Activated CD4-positive, alpha-beta T cell treated with anti-CD3 and anti-CD28 coated beads, Interleukin-2, amount 10 ng/mL, durations not matched to agents 7 days and 5 days (primary cell): ENCODE measurements at regions not wholly inside any gene's neighbourhood (a gene's known extent, or its start where the extent isn't known, plus 50 kb on each side); places are given as distances from the start of the nearest gene placed in this dataset.
"Not testable (repeated sequence)": the region's sequence is repeated elsewhere in the genome, so short reads cannot be mapped to it uniquely, and the experiment has no call there.

Experiments
- CTCF ChIA-PET: fragments of 350-600 bp; sonication (Branson Sonifier 250); formaldehyde crosslinking; loops from one replicate; lab custom pipeline; 2021; ENCODE audit warnings: antibody characterized with exemption; lab: Charles Lee
- POLR2A ChIA-PET: fragments of 350-600 bp; sonication (Branson Sonifier 250); formaldehyde crosslinking; loops from one replicate; lab custom pipeline; 2021; ENCODE audit warnings: antibody characterized with exemption; lab: Charles Lee
- DNase-seq: peaks from one replicate; pipeline ENCODE4 v3.0.0-alpha.2; 2020
- H3K27ac Mint-ChIP-seq: one replicate; pipeline ENCODE4 v1.8.0; 2021; ENCODE audit warnings: mild to moderate bottlenecking, moderate library complexity, mixed read lengths
- H3K27me3 Mint-ChIP-seq: one replicate; pipeline ENCODE4 v1.8.0; 2021; ENCODE audit warnings: mixed read lengths
- H3K36me3 Mint-ChIP-seq: one replicate; pipeline ENCODE4 v1.8.0; 2021; ENCODE audit warnings: low read depth, mixed read lengths
- H3K4me1 Mint-ChIP-seq: one replicate; pipeline ENCODE4 v1.8.0; 2021; ENCODE audit warnings: mixed read lengths
- H3K4me3 Mint-ChIP-seq: one replicate; pipeline ENCODE4 v1.8.0; 2021; ENCODE audit warnings: mild to moderate bottlenecking, moderate library complexity, mixed read lengths
- H3K9me3 Mint-ChIP-seq: one replicate; pipeline ENCODE4 v1.8.0; 2021; ENCODE audit warnings: mixed read lengths

- Mint-ChIP-seq H3K27ac (no peak overlapping the region), H3K4me1 (no peaks in the 10 kb centered on the region), H3K36me3 (no peaks in the 10 kb centered on the region), H3K9me3 (no peaks in the 10 kb centered on the region), H3K27me3 (peaks cover 13% of the 10 kb centered on the region), H3K4me3 (no peak overlapping the region)
- DNase-seq: no peak
- CTCF ChIA-PET: no interaction called here
- POLR2A ChIA-PET: no interaction called here
These were observed 84.3 kb upstream of the TSC22D2 start for GRCh38 chr3:150323770-150324169.

- H3K36me3 Mint-ChIP-seq: not testable (repeated sequence)
These were observed 85.0 kb upstream of the TSC22D2 start for GRCh38 chr3:150323091-150323490.

GRCh38 chr3:150320971-150321370 is 87.1 kb upstream of the TSC22D2 start:
- H3K36me3 Mint-ChIP-seq, H3K4me3 Mint-ChIP-seq, DNase-seq, POLR2A ChIA-PET, H3K27ac Mint-ChIP-seq, H3K9me3 Mint-ChIP-seq, H3K4me1 Mint-ChIP-seq: not testable (repeated sequence)
- CTCF ChIA-PET: interaction anchor here (0.9 kb wide), 1 partner anchor 12 kb away, joined by 3 read pairs; no protein-coding TSS in a partner anchor
- H3K27me3 Mint-ChIP-seq: peaks cover 16% of the 10 kb centered on the region

More at GRCh38 chr3:150323091-150323490, 85.0 kb upstream of the TSC22D2 start:
- H3K4me1 Mint-ChIP-seq, CTCF ChIA-PET, POLR2A ChIA-PET, H3K4me3 Mint-ChIP-seq, H3K9me3 Mint-ChIP-seq, DNase-seq, H3K27ac Mint-ChIP-seq: not testable (repeated sequence)
- peaks cover 15% of the 10 kb centered on the region for H3K27me3 Mint-ChIP-seq

- Mint-ChIP-seq H3K27ac (no peak overlapping the region), H3K9me3 (no peaks in the 10 kb centered on the region), H3K27me3 (peaks cover 23% of the 10 kb centered on the region), H3K36me3 (no peaks in the 10 kb centered on the region), H3K4me1 (no peaks in the 10 kb centered on the region), H3K4me3 (no peak overlapping the region)
- CTCF ChIA-PET: no interaction called here
- no peak for DNase-seq
- POLR2A ChIA-PET: no interaction called here
These were observed 88.2 kb upstream of the TSC22D2 start for GRCh38 chr3:150319900-150320299.

GRCh38 chr3:150317469-150317868 is 90.6 kb upstream of the TSC22D2 start:
- ChIA-PET POLR2A (no interaction called here), CTCF (interaction anchor here (0.9 kb wide), 1 partner anchor 26 kb away, joined by 3 read pairs; no protein-coding TSS in a partner anchor)
- H3K27me3 Mint-ChIP-seq: peaks cover 26% of the 10 kb centered on the region
- H3K27ac Mint-ChIP-seq: no peak overlapping the region
- no peaks in the 10 kb centered on the region for H3K9me3 Mint-ChIP-seq
- no peaks in the 10 kb centered on the region for H3K36me3 Mint-ChIP-seq
- no peak for DNase-seq
- H3K4me1 Mint-ChIP-seq: no peaks in the 10 kb centered on the region
- no peak overlapping the region for H3K4me3 Mint-ChIP-seq

GRCh38 chr3:150315721-150316120 is 92.4 kb upstream of the TSC22D2 start:
- H3K36me3 Mint-ChIP-seq: no peaks in the 10 kb centered on the region
- H3K27me3 Mint-ChIP-seq: peaks cover 23% of the 10 kb centered on the region
- no peak overlapping the region for H3K4me3 Mint-ChIP-seq
- H3K4me1 Mint-ChIP-seq: no peaks in the 10 kb centered on the region
- no peaks in the 10 kb centered on the region for H3K9me3 Mint-ChIP-seq
- ChIA-PET POLR2A (no interaction called here), CTCF (interaction anchor here (1.1 kb wide), 1 partner anchor 17 kb away, joined by 3 read pairs; no protein-coding TSS in a partner anchor)
- no peak overlapping the region for H3K27ac Mint-ChIP-seq
- DNase-seq: no peak

GRCh38 chr3:150314248-150315004 is 93.7 kb upstream of the TSC22D2 start:
- no peaks in the 10 kb centered on the region for H3K36me3 Mint-ChIP-seq
- H3K27me3 Mint-ChIP-seq: peaks cover 21% of the 10 kb centered on the region
- no peak overlapping the region for H3K27ac Mint-ChIP-seq
- ChIA-PET POLR2A (no interaction called here), CTCF (interaction anchor here (1.1 kb wide), 1 partner anchor 18 kb away, joined by 3 read pairs; no protein-coding TSS in a partner anchor)
- DNase-seq: no peak
- no peaks in the 10 kb centered on the region for H3K9me3 Mint-ChIP-seq
- H3K4me3 Mint-ChIP-seq: no peak overlapping the region
- no peaks in the 10 kb centered on the region for H3K4me1 Mint-ChIP-seq

- Mint-ChIP-seq H3K27me3 (peaks cover 20% of the 10 kb centered on the region), H3K4me1 (no peaks in the 10 kb centered on the region), H3K36me3 (no peaks in the 10 kb centered on the region), H3K27ac (no peak overlapping the region), H3K9me3 (no peaks in the 10 kb centered on the region), H3K4me3 (no peak overlapping the region)
- POLR2A ChIA-PET: no interaction called here
- no peak for DNase-seq
- CTCF ChIA-PET: interaction anchor here (1.0 kb wide), 1 partner anchor 97 kb away, joined by 3 read pairs; no protein-coding TSS in a partner anchor
These were observed 96.0 kb upstream of the TSC22D2 start for GRCh38 chr3:150312018-150312657.

- Mint-ChIP-seq H3K27me3 (peaks cover 20% of the 10 kb centered on the region), H3K4me1 (no peaks in the 10 kb centered on the region), H3K27ac (no peak overlapping the region), H3K4me3 (no peak overlapping the region), H3K36me3 (no peaks in the 10 kb centered on the region), H3K9me3 (no peaks in the 10 kb centered on the region)
- DNase-seq: no peak
- CTCF ChIA-PET: no interaction called here
- POLR2A ChIA-PET: no interaction called here
These were observed 96.9 kb upstream of the TSC22D2 start for GRCh38 chr3:150311156-150311555.

GRCh38 chr3:150309557-150309956 is 98.5 kb upstream of the TSC22D2 start:
- no peak overlapping the region for H3K27ac Mint-ChIP-seq
- ChIA-PET CTCF (no interaction called here), POLR2A (no interaction called here)
- peaks cover 20% of the 10 kb centered on the region for H3K27me3 Mint-ChIP-seq
- no peak overlapping the region for H3K4me3 Mint-ChIP-seq
- no peaks in the 10 kb centered on the region for H3K36me3 Mint-ChIP-seq
- DNase-seq: no peak
- H3K4me1 Mint-ChIP-seq: no peaks in the 10 kb centered on the region
- no peaks in the 10 kb centered on the region for H3K9me3 Mint-ChIP-seq

- ChIA-PET POLR2A (no interaction called here), CTCF (no interaction called here)
- no peak for DNase-seq
- H3K4me3 Mint-ChIP-seq: no peak overlapping the region
- H3K4me1 Mint-ChIP-seq: no peaks in the 10 kb centered on the region
- no peak overlapping the region for H3K27ac Mint-ChIP-seq
- peaks cover 20% of the 10 kb centered on the region for H3K27me3 Mint-ChIP-seq
- H3K9me3 Mint-ChIP-seq: no peaks in the 10 kb centered on the region
- H3K36me3 Mint-ChIP-seq: no peaks in the 10 kb centered on the region
These were observed 98.9 kb upstream of the TSC22D2 start for GRCh38 chr3:150309257-150309542.

- CTCF ChIA-PET: no interaction called here
- DNase-seq: no peak
- H3K9me3 Mint-ChIP-seq: no peaks in the 10 kb centered on the region
These were observed 99.4 kb upstream of the TSC22D2 start for GRCh38 chr3:150308481-150309256.

GRCh38 chr3:150308037-150308319 is 100.1 kb upstream of the TSC22D2 start:
- no peak overlapping the region for H3K4me3 Mint-ChIP-seq
- H3K27ac Mint-ChIP-seq: no peak overlapping the region
- H3K4me1 Mint-ChIP-seq: no peaks in the 10 kb centered on the region
- H3K36me3 Mint-ChIP-seq: no peaks in the 10 kb centered on the region
- DNase-seq: no peak
- H3K9me3 Mint-ChIP-seq: no peaks in the 10 kb centered on the region
- POLR2A ChIA-PET: no interaction called here
- H3K27me3 Mint-ChIP-seq: peaks cover 22% of the 10 kb centered on the region
- CTCF ChIA-PET: interaction anchor here (0.7 kb wide), 1 partner anchor 11 kb away, joined by 3 read pairs; no protein-coding TSS in a partner anchor

More at GRCh38 chr3:150308481-150309256, 99.4 kb upstream of the TSC22D2 start:
- Mint-ChIP-seq H3K36me3 (no peaks in the 10 kb centered on the region), H3K4me3 (no peak overlapping the region), H3K4me1 (no peaks in the 10 kb centered on the region), H3K27me3 (peaks cover 22% of the 10 kb centered on the region), H3K27ac (no peak overlapping the region)
- POLR2A ChIA-PET: no interaction called here
